HG02870 (cell line): ENCODE measurements at regions not wholly inside any gene's neighbourhood (a gene's known extent, or its start where the extent isn't known, plus 50 kb on each side); places are given as distances from the start of the nearest gene placed in this dataset.
"Not testable (repeated sequence)": the region's sequence is repeated elsewhere in the genome, so short reads cannot be mapped to it uniquely, and the experiment has no call there.

Source experiments
- ATAC-seq: cut with Tn5 transposase; IDR thresholded peaks from one replicate; pipeline ENCODE4 v1.9.1; 2021; ENCODE audit warnings: mild to moderate bottlenecking, moderate library complexity; ENCODE audit not compliant: unreplicated experiment

DNA sequence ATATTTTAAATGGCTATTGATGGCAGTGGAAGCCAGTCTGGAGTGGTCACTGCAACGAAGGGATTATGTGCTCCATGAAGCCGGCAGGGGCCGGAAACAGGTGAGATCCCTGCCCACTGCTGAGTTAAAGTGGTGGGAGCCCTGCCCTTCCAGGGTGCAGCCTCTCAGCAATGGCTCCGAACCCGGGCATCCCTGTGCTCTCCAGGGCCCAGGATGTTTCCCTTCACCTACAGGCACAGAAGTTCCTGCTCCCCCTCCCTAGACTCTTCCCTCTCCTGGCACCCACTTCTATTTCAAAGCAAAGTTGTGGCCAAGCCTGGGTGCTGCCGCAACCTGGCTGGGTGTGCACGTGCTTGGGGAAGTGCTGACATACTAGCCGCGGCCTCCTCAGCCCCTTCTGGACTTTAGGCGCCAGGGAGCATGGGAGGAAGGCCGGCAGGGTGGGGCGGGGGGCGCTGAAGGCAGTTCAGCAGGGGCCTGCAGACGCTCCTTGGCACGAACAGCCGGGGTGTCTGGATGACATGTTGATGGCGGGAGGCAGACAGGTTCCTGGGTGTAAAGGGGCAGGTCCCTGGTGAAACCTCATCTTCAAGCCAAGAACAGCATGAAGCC lies 452.3 kb downstream of the HTR1B start:
- no peak for ATAC-seq

- ATAC-seq, result no peak
Measured at GRCh38 chr6:76992553-76992952, 470.7 kb downstream of the HTR1B start.

GRCh38 chr6:76984572-76984971 lies 478.7 kb downstream of the HTR1B start:
- no peak for ATAC-seq

DNA sequence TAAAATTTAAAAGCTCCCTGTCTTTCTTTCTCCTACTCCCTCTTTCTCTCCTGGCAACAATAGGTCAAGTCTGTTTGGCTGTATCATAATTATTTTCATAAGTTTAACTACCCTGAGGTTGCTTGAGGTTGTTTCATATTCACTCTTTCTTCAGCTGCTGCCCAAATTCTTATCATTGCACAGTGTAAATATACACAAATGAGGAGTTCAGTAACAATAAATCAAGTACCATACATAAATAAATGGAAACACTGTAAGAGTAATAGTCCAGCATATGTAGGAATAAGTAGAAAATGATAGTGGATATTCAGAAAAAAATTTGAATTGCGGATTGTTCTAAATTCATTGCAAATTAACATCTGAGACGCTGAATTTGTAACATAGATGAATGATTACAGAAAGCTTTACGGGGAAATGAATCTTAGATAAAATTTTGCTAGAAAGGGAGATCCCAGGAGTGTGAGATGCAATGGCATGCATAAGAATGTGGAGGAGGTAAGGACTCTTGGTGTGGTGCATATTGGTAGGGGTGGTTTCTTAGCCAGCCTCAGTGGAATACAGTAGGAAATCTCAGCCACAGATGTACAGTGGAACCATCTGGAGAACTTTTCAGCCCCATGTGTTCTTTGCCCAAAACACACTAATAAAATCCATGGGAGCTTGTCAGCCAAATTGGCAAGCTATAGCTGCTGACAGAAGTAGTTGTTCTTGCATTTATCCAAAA lies 480.7 kb downstream of the HTR1B start:
- no peak for ATAC-seq

- ATAC-seq, result no peak
Measured at GRCh38 chr6:76972474-76972873, 490.8 kb downstream of the HTR1B start.

DNA sequence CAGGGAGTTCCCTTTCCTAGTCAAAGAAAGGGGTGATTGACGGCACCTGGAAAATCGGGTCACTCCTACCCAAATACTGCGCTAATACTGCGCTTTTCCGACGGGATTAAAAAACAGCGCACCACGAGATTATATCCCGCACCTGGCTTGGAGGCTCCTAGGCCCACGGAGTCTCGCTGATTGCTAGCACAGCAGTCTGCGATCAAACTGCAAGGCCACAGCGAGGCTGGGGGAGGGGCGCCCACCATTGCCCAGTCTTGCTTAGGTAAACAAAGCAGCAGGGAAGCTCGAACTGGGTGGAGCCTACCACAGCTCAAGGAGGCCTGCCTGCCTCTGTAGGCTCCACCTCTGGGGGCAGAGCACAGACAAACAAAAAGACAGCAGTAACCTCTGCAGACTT lies 504.1 kb downstream of the HTR1B start:
- not testable (repeated sequence) for ATAC-seq

DNA sequence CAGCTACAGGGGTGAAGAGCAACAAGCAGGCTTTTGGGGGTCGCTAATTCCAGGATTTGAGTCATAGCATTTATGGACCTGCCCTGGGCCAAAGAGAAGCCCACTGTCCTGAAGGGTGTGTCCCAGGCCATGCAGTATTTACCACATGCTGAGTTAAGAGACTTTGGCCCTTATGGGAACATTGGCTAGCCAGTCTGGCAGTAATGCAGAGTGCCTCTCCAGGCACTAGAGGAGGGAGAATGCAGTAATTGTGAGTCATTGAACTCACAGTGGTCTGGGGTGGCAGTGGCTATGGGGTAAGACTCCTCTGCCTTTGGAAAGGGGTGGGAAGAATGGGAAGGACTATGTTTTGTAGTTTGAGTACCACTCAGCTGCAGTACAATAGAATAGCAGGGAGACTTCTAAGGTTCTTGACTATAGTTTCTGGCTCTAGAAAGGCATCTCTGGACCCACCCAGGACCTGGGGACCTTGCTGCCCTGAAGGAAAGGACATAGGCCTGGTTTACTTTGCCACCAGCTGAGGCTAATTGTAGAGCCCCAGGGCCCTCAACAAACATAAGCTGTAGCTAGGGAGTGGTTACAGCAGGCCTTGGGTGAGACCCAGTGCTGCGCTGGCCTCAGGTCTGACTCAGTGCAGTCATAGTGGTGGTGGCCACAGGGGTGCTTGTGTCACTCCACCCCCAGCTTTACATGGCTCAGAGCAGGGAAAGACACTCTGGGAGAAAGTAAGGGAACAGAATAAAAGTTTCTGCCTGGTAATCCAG lies 520.9 kb downstream of the HTR1B start:
- no peak for ATAC-seq

GRCh38 chr6:76940191-76940590 lies 523.1 kb downstream of the HTR1B start:
- ATAC-seq, result no peak

- ATAC-seq, result no peak
Measured at GRCh38 chr6:76914737-76915136, 548.6 kb downstream of the HTR1B start.

DNA sequence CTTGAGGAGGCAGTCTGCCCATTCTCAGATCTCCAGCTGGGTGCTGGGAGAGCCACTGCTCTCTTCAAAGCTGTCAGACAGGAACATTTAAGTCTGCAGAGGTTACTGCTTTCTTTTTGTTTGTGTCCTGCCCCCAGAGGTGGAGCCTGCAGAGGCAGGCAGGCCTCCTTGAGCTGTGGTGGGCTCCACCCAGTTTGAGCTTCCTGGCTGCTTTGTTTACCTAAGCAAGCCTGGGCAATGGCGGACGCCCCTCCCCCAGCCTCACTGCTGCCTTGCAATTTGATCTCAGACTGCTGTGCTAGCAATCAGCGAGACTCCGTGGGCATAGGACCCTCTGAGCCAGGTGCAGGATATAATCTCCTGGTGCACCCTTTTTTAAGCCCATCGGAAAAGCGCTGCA lies 557.8 kb downstream of the HTR1B start:
- ATAC-seq, result not testable (repeated sequence)

- no peak for ATAC-seq
Measured at GRCh38 chr6:76892542-76892941, 570.7 kb downstream of the HTR1B start.

- no peak for ATAC-seq
Measured at GRCh38 chr6:76888351-76888750, 574.9 kb downstream of the HTR1B start.

DNA sequence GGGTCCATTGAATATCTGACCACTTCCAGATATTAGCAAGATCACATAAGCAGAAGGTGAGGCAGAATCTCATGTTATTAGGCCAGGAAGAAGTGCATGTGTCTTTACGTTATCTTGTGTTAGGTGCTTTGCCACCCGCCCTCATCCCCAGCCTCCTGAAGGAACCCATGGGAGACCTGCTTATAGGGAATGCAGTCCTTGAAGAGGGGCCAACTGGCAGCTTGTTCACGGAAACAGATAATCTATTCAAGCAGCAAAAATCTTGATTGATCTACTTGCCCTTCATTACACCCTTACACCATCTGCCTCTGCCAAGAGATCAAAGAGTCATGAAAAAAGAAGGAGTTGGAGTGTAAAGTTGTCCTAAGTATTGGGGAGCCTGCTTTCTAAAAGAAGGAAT lies 576.4 kb downstream of the HTR1B start:
- ATAC-seq, result no peak

GRCh38 chr6:76885861-76886301 lies 577.4 kb downstream of the HTR1B start:
- ATAC-seq, result no peak

DNA sequence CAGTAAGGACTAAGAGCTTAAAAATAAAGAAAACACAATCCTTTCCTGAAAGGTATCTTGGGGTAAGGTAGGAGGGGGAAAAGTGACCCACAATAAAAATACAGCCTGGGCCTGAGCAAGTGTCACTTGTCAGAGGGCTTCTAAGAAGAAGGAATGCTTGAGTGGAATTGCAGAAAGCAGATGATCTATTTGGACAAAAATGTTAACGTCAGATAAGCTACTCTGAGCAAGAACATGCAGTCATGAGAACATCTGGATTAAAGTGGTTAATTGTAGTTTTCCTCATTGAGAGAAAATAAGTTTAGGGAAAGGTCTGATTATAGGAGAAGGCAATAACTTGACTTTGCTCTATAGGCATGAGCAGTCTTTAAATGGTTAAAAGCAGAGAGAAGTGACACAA lies 581.9 kb downstream of the HTR1B start:
- no peak for ATAC-seq

DNA sequence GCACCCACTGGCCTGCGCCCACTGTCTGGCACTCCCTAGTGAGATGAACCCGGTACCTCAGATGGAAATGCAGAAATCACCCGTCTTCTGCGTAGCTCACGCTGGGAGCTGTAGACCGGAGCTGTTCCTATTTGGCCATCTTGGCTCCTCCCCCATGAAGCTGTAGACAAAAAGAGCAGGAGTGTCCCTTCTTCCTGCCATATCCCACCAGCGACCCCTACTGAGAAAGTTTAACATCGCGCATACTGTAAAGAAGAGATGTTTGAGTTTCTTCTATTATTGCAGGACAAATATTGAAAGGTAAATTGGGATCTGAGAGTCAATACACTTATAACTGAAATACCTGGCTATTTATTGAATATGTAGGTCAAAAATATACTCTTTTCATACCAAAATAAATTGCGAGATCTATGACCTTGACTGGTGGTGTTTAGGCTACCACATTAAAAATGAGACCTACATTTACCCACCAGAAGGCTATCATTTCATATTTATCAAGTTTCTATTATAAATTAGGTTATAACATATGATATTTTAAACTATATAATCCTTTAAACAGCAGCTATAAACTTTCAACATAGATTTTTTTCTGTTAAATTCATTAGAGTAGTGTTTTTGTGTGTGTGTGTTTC lies 586.3 kb downstream of the HTR1B start:
- ATAC-seq, result no peak

DNA sequence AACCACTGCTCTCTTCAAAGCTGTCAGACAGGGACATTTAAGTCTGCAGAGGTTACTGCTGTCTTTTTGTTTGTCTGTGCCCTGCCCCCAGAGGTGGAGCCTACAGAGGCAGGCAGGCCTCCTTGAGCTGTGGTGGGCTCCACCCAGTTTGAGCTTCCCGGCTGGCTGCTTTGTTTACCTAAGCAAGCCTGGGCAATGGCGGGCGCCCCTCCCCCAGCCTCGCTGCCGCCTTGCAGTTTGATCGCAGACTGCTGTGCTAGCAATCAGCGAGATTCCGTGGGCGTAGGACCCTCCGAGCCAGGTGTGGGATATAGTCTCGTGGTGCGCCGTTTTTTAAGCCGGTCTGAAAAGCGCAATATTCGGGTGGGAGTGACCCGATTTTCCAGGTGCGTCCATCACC lies 586.9 kb downstream of the HTR1B start:
- not testable (repeated sequence) for ATAC-seq

DNA sequence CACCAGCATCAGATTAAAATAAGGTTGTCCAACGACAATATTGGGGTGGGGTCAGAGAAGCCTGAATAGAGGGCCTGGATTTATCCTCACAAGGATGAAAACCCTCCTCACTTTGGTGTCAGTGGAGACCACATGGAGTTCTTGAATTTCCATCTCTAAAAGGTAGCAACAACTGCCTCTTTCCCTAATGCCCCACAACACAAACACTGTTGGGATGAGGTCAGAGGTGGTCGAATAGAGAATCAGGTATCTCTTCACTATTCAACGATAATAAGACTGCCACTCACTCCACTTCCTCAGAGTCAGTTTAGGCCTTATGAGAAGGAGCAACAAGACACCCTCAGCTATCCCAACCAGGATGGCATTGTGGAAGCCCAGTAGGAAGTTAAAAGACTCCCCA lies 596.1 kb downstream of the HTR1B start:
- ATAC-seq, result no peak

DNA sequence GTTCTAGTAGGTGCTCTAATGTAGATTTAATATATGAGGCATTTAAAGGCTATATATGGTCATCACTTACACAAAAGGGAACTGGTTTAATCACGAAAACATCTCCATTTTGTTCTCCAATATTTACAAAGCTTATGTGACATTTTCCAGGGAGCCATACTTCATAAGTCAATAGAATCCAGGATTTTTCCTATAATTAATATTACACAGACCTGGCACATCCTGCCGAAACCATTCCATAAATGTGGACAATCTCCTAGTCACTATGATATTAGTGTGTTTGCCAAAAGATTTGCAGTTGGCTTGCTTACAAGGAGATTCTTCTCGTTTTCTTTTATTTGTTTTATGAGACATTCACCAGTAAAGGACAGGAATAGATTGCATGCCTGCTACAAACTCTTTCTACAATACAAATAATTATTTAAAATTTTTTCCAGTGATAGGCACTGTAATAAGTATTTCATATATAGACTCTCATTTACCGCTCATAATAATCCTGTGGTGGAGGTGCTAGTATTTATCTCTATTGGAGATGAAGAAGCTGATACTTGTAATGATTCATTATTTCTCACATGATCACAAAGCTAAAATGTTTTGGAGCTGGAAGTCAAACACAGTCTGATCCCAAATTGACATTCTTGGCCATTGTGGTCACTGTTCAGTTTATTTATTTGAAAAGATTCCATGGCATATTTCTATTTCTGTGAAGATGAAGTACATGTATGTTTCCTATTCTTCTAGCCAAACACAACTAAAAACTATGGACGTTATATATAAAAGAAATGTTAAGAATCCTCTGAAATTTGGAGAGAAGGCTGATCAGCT lies 597.0 kb downstream of the HTR1B start:
- ATAC-seq, result no peak

DNA sequence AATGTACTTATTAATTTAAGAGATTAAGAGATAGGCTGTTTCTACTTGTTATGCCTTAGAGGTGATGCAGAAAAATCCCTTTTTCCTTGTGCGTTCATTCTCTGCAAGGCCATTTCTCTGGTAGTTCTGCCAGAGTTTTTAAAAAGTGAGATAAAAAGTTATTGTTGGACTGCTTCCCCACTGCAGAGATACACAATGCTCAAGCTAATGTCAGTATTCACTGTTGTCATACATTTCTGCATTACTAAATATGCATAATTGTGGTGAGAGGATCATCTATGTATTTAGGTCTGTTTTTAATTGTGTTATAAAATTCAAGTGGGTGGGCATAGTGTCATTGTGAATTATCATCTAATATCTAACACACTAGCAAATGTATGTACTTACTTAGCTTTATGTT lies 600.4 kb downstream of the HTR1B start:
- ATAC-seq, result no peak

- ATAC-seq, result peak; percentile 89
Measured at GRCh38 chr6:76861403-76861802, 601.9 kb downstream of the HTR1B start.
